H9 (cell line): ENCODE measurements at regions not wholly inside any gene's neighbourhood (a gene's known extent, or its start where the extent isn't known, plus 50 kb on each side); places are given as distances from the start of the nearest gene placed in this dataset.

Experiments
- DNase-seq: peaks from one replicate; pipeline ENCODE4 v3.0.0-alpha.2; 2017
- H2AFZ ChIP-seq: one replicate; pipeline ENCODE4 v1.6.1; 2013; ENCODE audit warnings: mild to moderate bottlenecking, low read length, control low read depth, moderate library complexity
- H2AK5ac ChIP-seq: 2 replicates; pipeline ENCODE4 v1.6.1; 2013; ENCODE audit warnings: low read length, control low read depth, mixed read lengths; ENCODE audit not compliant: insufficient read length
- H2BK120ac ChIP-seq: one replicate; pipeline ENCODE4 v1.6.1; 2013; ENCODE audit warnings: low read depth, mild to moderate bottlenecking, low read length, control low read depth, inconsistent platforms; ENCODE audit not compliant: poor library complexity, severe bottlenecking
- H2BK12ac ChIP-seq: 2 replicates; pipeline ENCODE4 v1.6.1; 2013; ENCODE audit warnings: low read length, control low read depth, mixed read lengths, low read depth; ENCODE audit not compliant: insufficient read length
- H2BK15ac ChIP-seq: 2 replicates; pipeline ENCODE4 v1.6.1; 2013; ENCODE audit warnings: low read depth, low read length, control low read depth
- H2BK20ac ChIP-seq: one replicate; pipeline ENCODE4 v1.6.1; 2013; ENCODE audit warnings: low read depth, mild to moderate bottlenecking, low read length, control low read depth, inconsistent platforms; ENCODE audit not compliant: poor library complexity, severe bottlenecking
- H2BK5ac ChIP-seq: 2 replicates; pipeline ENCODE4 v1.6.1; 2013; ENCODE audit warnings: low read length, control low read depth, mixed read lengths; ENCODE audit not compliant: insufficient read length
- H3K14ac ChIP-seq: 2 replicates; pipeline ENCODE4 v1.6.1; 2013; ENCODE audit warnings: low read length, control low read depth; ENCODE audit not compliant: insufficient read depth
- H3K18ac ChIP-seq: 2 replicates; pipeline ENCODE4 v1.6.1; 2013; ENCODE audit warnings: low read depth, mild to moderate bottlenecking, mixed read lengths, low read length, control low read depth; ENCODE audit not compliant: insufficient read length
- H3K23ac ChIP-seq: 2 replicates; pipeline ENCODE4 v1.6.1; 2013; ENCODE audit warnings: low read length, control low read depth, mixed read lengths, low read depth; ENCODE audit not compliant: insufficient read length
- H3K23me2 ChIP-seq: 2 replicates; pipeline ENCODE4 v1.6.1; 2013; ENCODE audit warnings: low read depth, mild to moderate bottlenecking, mixed read lengths, low read length, control low read depth; ENCODE audit not compliant: insufficient read length, poor library complexity, severe bottlenecking
- H3K27ac ChIP-seq: 2 replicates; pipeline ENCODE4 v1.5.1; 2013; ENCODE audit warnings: low read length, control low read depth, mixed read lengths, low read depth; ENCODE audit not compliant: insufficient read length
- H3K27me3 ChIP-seq: 2 replicates; pipeline ENCODE4 v1.6.1; 2013; ENCODE audit warnings: low read length, control low read depth, inconsistent platforms; ENCODE audit not compliant: insufficient read depth
- H3K4ac ChIP-seq: 2 replicates; pipeline ENCODE4 v1.6.1; 2013; ENCODE audit warnings: low read depth, mild to moderate bottlenecking, control low read depth, inconsistent platforms, low read length, moderate library complexity
- H3K4me1 ChIP-seq: 2 replicates; pipeline ENCODE4 v1.6.1; 2013; ENCODE audit warnings: low read length, control low read depth, inconsistent platforms; ENCODE audit not compliant: insufficient read depth
- H3K4me2 ChIP-seq: 2 replicates; pipeline ENCODE4 v1.6.1; 2013; ENCODE audit warnings: low read length, control low read depth, mixed read lengths; ENCODE audit not compliant: insufficient read length, insufficient read depth
- H3K56ac ChIP-seq: 2 replicates; pipeline ENCODE4 v1.6.1; 2013; ENCODE audit warnings: low read depth, mild to moderate bottlenecking, mixed read lengths, low read length, control low read depth; ENCODE audit not compliant: insufficient read length
- H3K79me1 ChIP-seq: 2 replicates; pipeline ENCODE4 v1.6.1; 2013; ENCODE audit warnings: low read depth, mild to moderate bottlenecking, moderate library complexity, low read length, control low read depth, inconsistent platforms; ENCODE audit not compliant: insufficient read depth, poor library complexity, severe bottlenecking
- H3K79me2 ChIP-seq: 2 replicates; pipeline ENCODE4 v1.6.1; 2013; ENCODE audit warnings: low read length, control low read depth, inconsistent platforms; ENCODE audit not compliant: insufficient read depth
- H3K9ac ChIP-seq: 2 replicates; pipeline ENCODE4 v1.6.1; 2013; ENCODE audit warnings: low read length, control low read depth, mixed read lengths; ENCODE audit not compliant: insufficient read length; ENCODE audit errors: extremely low read depth
- H3K9me3 ChIP-seq: one replicate; pipeline ENCODE4 v1.6.1; 2013; ENCODE audit warnings: low read depth, low read length, inconsistent platforms; ENCODE audit not compliant: control insufficient read depth
- H3T11ph ChIP-seq: one replicate; pipeline ENCODE4 v1.6.1; 2013; ENCODE audit warnings: mild to moderate bottlenecking, low read length, control low read depth, inconsistent platforms
- H4K20me1 ChIP-seq: one replicate; pipeline ENCODE4 v1.6.1; 2013; ENCODE audit not compliant: control insufficient read depth, insufficient read length, insufficient read depth
- H4K5ac ChIP-seq: 2 replicates; pipeline ENCODE4 v1.6.1; 2013; ENCODE audit warnings: low read depth, mild to moderate bottlenecking, mixed read lengths, low read length, control low read depth; ENCODE audit not compliant: insufficient read length
- H4K8ac ChIP-seq: replicated peaks from 2 replicates; pipeline ENCODE4 v1.6.1; 2013; ENCODE audit warnings: low read length, control low read depth, mixed read lengths, low read depth; ENCODE audit not compliant: insufficient read length
- H4K91ac ChIP-seq: 2 replicates; pipeline ENCODE4 v1.6.1; 2013; ENCODE audit warnings: low read depth, mild to moderate bottlenecking, moderate library complexity, mixed read lengths, low read length, control low read depth; ENCODE audit not compliant: insufficient read length
- H3K27ac Mint-ChIP-seq, 3 experiments: 2 replicates in 2 of 3; 3 replicates in 1 of 3; pipeline ENCODE4 v1.8.0; 2020 to 2021; ENCODE audit warnings: mixed read lengths in 3 of 3, mild to moderate bottlenecking in 1 of 3, moderate library complexity in 1 of 3
- H3K27me3 Mint-ChIP-seq: 2 replicates; pipeline ENCODE4 v1.8.0; 2021; ENCODE audit warnings: low read depth, mild to moderate bottlenecking, moderate library complexity, mixed read lengths
- H3K36me3 Mint-ChIP-seq, 3 experiments: 2 replicates in 2 of 3; 3 replicates in 1 of 3; pipeline ENCODE4 v1.8.0; 2020 to 2021; ENCODE audit warnings: low read depth in 3 of 3, mixed read lengths in 3 of 3; ENCODE audit not compliant: insufficient read depth in 1 of 3
- H3K4me1 Mint-ChIP-seq, 2 experiments: 2 replicates each; pipeline ENCODE4 v1.8.0; 2020; ENCODE audit warnings: mixed read lengths in 2 of 2
- H3K4me3 Mint-ChIP-seq, 2 experiments: 2 replicates in 1 of 2; 3 replicates in 1 of 2; pipeline ENCODE4 v1.8.0; 2020 to 2021; ENCODE audit warnings: mild to moderate bottlenecking in 2 of 2, mixed read lengths in 2 of 2, moderate library complexity in 1 of 2
- H3K9me3 Mint-ChIP-seq, 2 experiments: 2 replicates in 1 of 2; 3 replicates in 1 of 2; pipeline ENCODE4 v1.8.0; 2020; ENCODE audit warnings: mild to moderate bottlenecking in 2 of 2, mixed read lengths in 2 of 2, moderate library complexity in 1 of 2
- CTCF ChIP-seq: fragments of 200-600 bp; sonication (generic); conservative IDR thresholded peaks from 3 replicates; pipeline ENCODE4 v1.8.0; 2021; ENCODE audit warnings: antibody characterized with exemption, mild to moderate bottlenecking
- WGBS: extraction: QIAGEN DNeasy Blood & Tissue Kit; methylation state at CpG from one replicate; pipeline ENCODE4 v1.1.7; 2013; ENCODE audit warnings: missing lambda C conversion rate, low lambda C conversion rate, mixed read lengths; ENCODE audit not compliant: insufficient read length; ENCODE audit errors: extremely low coverage; 5-methylcytosine and 5-hydroxymethylcytosine counted together

- Mint-ChIP-seq H3K36me3 (no peaks in the 10 kb centered on the region), H3K4me3 (no peak overlapping the region), H3K27ac (no peak overlapping the region), H3K4me1 (peaks cover 5% of the 10 kb centered on the region in 2 experiments), H3K9me3 (peaks cover 0 to under 1% of the 10 kb centered on the region in 2 experiments; a peak in 1 of 5 replicates), H3K27me3 (no peaks in the 10 kb centered on the region; the same call in 1 of the 2 replicates)
- Histone ChIP-seq H4K8ac (no peak overlapping the region), H2AFZ (no peak overlapping the region), H3K4me2 (no peak overlapping the region), H3K23me2 (no peaks in the 10 kb centered on the region), H4K91ac (no peak overlapping the region), H3K14ac (no peak overlapping the region), H3K27ac (no peak overlapping the region), H2BK5ac (no peak overlapping the region), H3K4ac (no peak overlapping the region), H2BK12ac (no peak overlapping the region), H4K5ac (no peak overlapping the region), H2AK5ac (no peak overlapping the region), H3K18ac (no peak overlapping the region), H2BK20ac (no peak overlapping the region), H3K79me2 (no peaks in the 10 kb centered on the region), H3K56ac (no peak overlapping the region), H3K27me3 (no peaks in the 10 kb centered on the region), H3K23ac (no peak overlapping the region), H3K4me1 (peaks cover 4% of the 10 kb centered on the region; the same call in 1 of the 2 replicates), H3K9me3 (no peaks in the 10 kb centered on the region), H3T11ph (no peak overlapping the region), H3K79me1 (no peaks in the 10 kb centered on the region), H3K9ac (no peak overlapping the region), H2BK15ac (no peak overlapping the region), H2BK120ac (no peak overlapping the region), H4K20me1 (no peaks in the 10 kb centered on the region)
- no peak for DNase-seq
- no peak for TF ChIP-seq CTCF
- WGBS: no CpG with 5 or more reads among the region's 2 CpGs
These were observed 246.6 kb downstream of the HAPSTR1 start for GRCh38 chr16:9338068-9338467.
